ENCODE measurements at regions not wholly inside any gene's neighbourhood (a gene's known extent, or its start where the extent isn't known, plus 50 kb on each side); places are given as distances from the start of the nearest gene placed in this dataset.

- TF ChIP-seq CTCF (IDR thresholded peaks at IDR 0.05), result no peak
- TF ChIP-seq EP300 (IDR thresholded peaks at IDR 0.05), result no peak
These were observed 436.8 kb downstream of the RPS24 start for GRCh38 chr10:78470267-78471103.
